A549 (cell line): ENCODE measurements at regions not wholly inside any gene's neighbourhood (a gene's known extent, or its start where the extent isn't known, plus 50 kb on each side); places are given as distances from the start of the nearest gene placed in this dataset.

Source experiments
- ATAC-seq, 2 experiments: fragments of 200-7000 bp in 1 of 2; fragments of >200 bp in 1 of 2; cut with Nextera tagmentation in 1 of 2; cut with Tn5 transposase in 1 of 2; 3 replicates each; pipeline versions ENCODE4 v1.8.0 to v1.9.1; 2018 to 2020; ENCODE audit warnings: mild to moderate bottlenecking in 1 of 2, moderate library complexity in 1 of 2
- CTCF ChIA-PET: fragments of 300-600 bp; sonication (Branson Sonifier 250); formaldehyde crosslinking; extraction: SDS; loops from one replicate; lab custom pipeline; 2021; ENCODE audit warnings: antibody characterized with exemption, inconsistent platforms; lab: Yijun Ruan, JAX
- POLR2A ChIA-PET: fragments of 350-600 bp; formaldehyde crosslinking; extraction: SDS; loops from one replicate; lab custom pipeline; 2021; ENCODE audit warnings: antibody characterized with exemption, inconsistent platforms; lab: Yijun Ruan, JAX
- DNase-seq, 2 experiments: peaks; one replicate each; pipeline versions ENCODE4 v3.0.0 to v3.0.0-alpha.2; 2011 to 2016; ENCODE audit warnings: low read depth in 1 of 2, low spot score in 1 of 2
- FAIRE-seq: peaks from 2 replicates; lab custom pipeline; 2011; peaks lifted over from hg19 to GRCh38; lab: Jason Lieb, UNC
- H3K27ac ChIP-seq, 2 experiments: fragments of >200 bp; sonication (Bioruptor Twin); formaldehyde crosslinking; 3 replicates each; pipeline ENCODE4 v1.5.1; 2016 to 2017
- H3K4me1 ChIP-seq: fragments of >200 bp; sonication (Bioruptor Twin); formaldehyde crosslinking; 3 replicates; pipeline ENCODE4 v1.6.1; 2016
- H3K4me2 ChIP-seq: fragments of >200 bp; sonication (Bioruptor Twin); formaldehyde crosslinking; 3 replicates; pipeline ENCODE4 v1.6.1; 2016
- H3K4me3 ChIP-seq: fragments of >200 bp; sonication (Bioruptor Twin); formaldehyde crosslinking; 3 replicates; pipeline ENCODE4 v1.5.1; 2016
- H3K9me3 ChIP-seq: fragments of >200 bp; sonication (Bioruptor Twin); formaldehyde crosslinking; 3 replicates; pipeline ENCODE4 v1.6.1; 2016
- BCL3 ChIP-seq: fragments of >200 bp; sonication (Bioruptor Twin); formaldehyde crosslinking; IDR thresholded peaks from 3 replicates; pipeline ENCODE4 v1.6.1; 2016
- BHLHE40 ChIP-seq: IDR thresholded peaks from 2 replicates; pipeline ENCODE4 v1.6.1; 2012; ENCODE audit warnings: low read depth, low read length, inconsistent platforms
- CBX8 ChIP-seq: fragments of 200-600 bp; sonication (generic); IDR thresholded peaks from 2 replicates; pipeline ENCODE4 v1.6.1; 2016
- CEBPB ChIP-seq, 2 experiments: fragments of >200 bp in 1 of 2; sonication (Bioruptor Twin) in 1 of 2; formaldehyde crosslinking in 1 of 2; IDR thresholded peaks; 2 replicates each; pipeline ENCODE4 v1.6.1; 2012 to 2016
- CHD4 ChIP-seq: fragments of 200-600 bp; sonication (generic); IDR thresholded peaks from 2 replicates; pipeline ENCODE4 v1.6.1; 2016; ENCODE audit warnings: antibody characterized with exemption, mild to moderate bottlenecking, borderline replicate concordance
- EHF ChIP-seq: fragments of 250-450 bp; sonication (Bioruptor Pico); IDR thresholded peaks from 2 replicates; pipeline ENCODE4 v1.5.0; 2020; ENCODE audit warnings: mild to moderate bottlenecking
- EP300 ChIP-seq, 2 experiments: fragments of >200 bp; sonication (Bioruptor Twin); formaldehyde crosslinking; IDR thresholded peaks; 2 replicates in 1 of 2; 3 replicates in 1 of 2; pipeline ENCODE4 v1.6.1; 2016 to 2017
- ESRRA ChIP-seq: fragments of 150-350 bp; IDR thresholded peaks from 2 replicates; pipeline ENCODE4 v1.6.1; 2014; ENCODE audit warnings: mild to moderate bottlenecking, low read length, borderline replicate concordance
- HMGXB4 ChIP-seq: fragments of 250-450 bp; sonication (Bioruptor Pico); IDR thresholded peaks from 2 replicates; pipeline ENCODE4 v1.5.0; 2021; ENCODE audit warnings: mild to moderate bottlenecking, moderate library complexity, borderline replicate concordance
- HOXA7 ChIP-seq: fragments of 250-450 bp; sonication (Bioruptor Pico); IDR thresholded peaks from 2 replicates; pipeline ENCODE4 v1.5.0; 2020; ENCODE audit warnings: mild to moderate bottlenecking, moderate library complexity
- KDM5A ChIP-seq: fragments of 200-600 bp; sonication (generic); IDR thresholded peaks from 2 replicates; pipeline ENCODE4 v1.6.1; 2016; ENCODE audit warnings: antibody characterized with exemption, mild to moderate bottlenecking
- MAFK ChIP-seq: fragments of 450-650 bp; IDR thresholded peaks from 2 replicates; pipeline ENCODE4 v1.6.1; 2014; ENCODE audit not compliant: partially characterized antibody
- MAX ChIP-seq: IDR thresholded peaks from 2 replicates; pipeline ENCODE4 v1.6.1; 2012
- MAZ ChIP-seq: fragments of 150-350 bp; IDR thresholded peaks from 2 replicates; pipeline ENCODE4 v1.6.1; 2014; ENCODE audit warnings: antibody characterized with exemption, low read depth, low read length, borderline replicate concordance
- MYC ChIP-seq: IDR thresholded peaks from 2 replicates; pipeline ENCODE4 v1.6.1; 2012; ENCODE audit warnings: mild to moderate bottlenecking, inconsistent platforms, low read length, improper control_type of control experiment, borderline replicate concordance
- NPAS2 ChIP-seq: fragments of 250-450 bp; sonication (Bioruptor Pico); IDR thresholded peaks from 2 replicates; pipeline ENCODE4 v1.8.0; 2022; ENCODE audit warnings: mild to moderate bottlenecking, moderate library complexity, borderline replicate concordance
- PBX3 ChIP-seq: IDR thresholded peaks from 2 replicates; pipeline ENCODE4 v1.6.1; 2012
- PHF8 ChIP-seq: fragments of 200-600 bp; sonication (generic); IDR thresholded peaks from 2 replicates; pipeline ENCODE4 v1.6.1; 2016; ENCODE audit warnings: low read depth, mild to moderate bottlenecking, antibody characterized with exemption, moderate library complexity, borderline replicate concordance
- POLR2A ChIP-seq: IDR thresholded peaks from 2 replicates; pipeline ENCODE4 v1.6.1; 2012; ENCODE audit warnings: mild to moderate bottlenecking, low read length
- POLR2AphosphoS2 ChIP-seq: conservative IDR thresholded peaks from 2 replicates; pipeline ENCODE4 v1.6.1; 2012; ENCODE audit warnings: low read length, improper control_type of control experiment, inconsistent platforms
- RAD21 ChIP-seq, 2 experiments: fragments of >200 bp in 1 of 2; sonication (Bioruptor Twin) in 1 of 2; formaldehyde crosslinking in 1 of 2; IDR thresholded peaks in 1 of 2; conservative IDR thresholded peaks in 1 of 2; 2 replicates in 1 of 2; 3 replicates in 1 of 2; pipeline ENCODE4 v1.6.1; 2012 to 2018; ENCODE audit warnings: inconsistent platforms in 1 of 2
- RCOR1 ChIP-seq: fragments of 150-350 bp; IDR thresholded peaks from 2 replicates; pipeline ENCODE4 v1.6.1; 2014; ENCODE audit warnings: antibody characterized with exemption, low read length, low read depth
- RNF2 ChIP-seq: fragments of 200-600 bp; sonication (generic); IDR thresholded peaks from 2 replicates; pipeline ENCODE4 v1.6.1; 2016; ENCODE audit warnings: low read depth, mild to moderate bottlenecking, antibody characterized with exemption, moderate library complexity, borderline replicate concordance
- SMC3 ChIP-seq: fragments of >200 bp; sonication (Bioruptor Twin); formaldehyde crosslinking; IDR thresholded peaks from 3 replicates; pipeline ENCODE4 v1.6.1; 2018; ENCODE audit warnings: inconsistent platforms
- SREBF2 ChIP-seq: fragments of 450-650 bp; IDR thresholded peaks from 2 replicates; pipeline ENCODE4 v1.6.1; 2014; ENCODE audit warnings: mild to moderate bottlenecking, moderate library complexity
- TP53 ChIP-seq: fragments of 250-450 bp; sonication (Bioruptor Pico); IDR thresholded peaks from 2 replicates; pipeline ENCODE4 v1.5.0; 2021; ENCODE audit warnings: mild to moderate bottlenecking, moderate library complexity
- USF2 ChIP-seq: fragments of 450-650 bp; IDR thresholded peaks from 2 replicates; pipeline ENCODE4 v1.6.1; 2014; ENCODE audit warnings: antibody characterized with exemption
- ZFP36 ChIP-seq: fragments of 450-650 bp; IDR thresholded peaks from 2 replicates; pipeline ENCODE4 v1.6.1; 2014; ENCODE audit warnings: borderline replicate concordance; ENCODE audit not compliant: partially characterized antibody
- ZSCAN20 ChIP-seq: fragments of 250-450 bp; sonication (Bioruptor Pico); IDR thresholded peaks from 2 replicates; pipeline ENCODE4 v1.8.0; 2022; ENCODE audit warnings: mild to moderate bottlenecking, moderate library complexity
- WGBS: methylation state at CpG from one replicate; pipeline ENCODE4 v1.1.6; 2017; ENCODE audit errors: missing lambda C conversion rate; 5-methylcytosine and 5-hydroxymethylcytosine counted together

- no peaks in the 10 kb centered on the region for H3K4me1 ChIP-seq
- no peak for TF ChIP-seq ZFP36
- no peak for TF ChIP-seq PHF8
- no peak for TF ChIP-seq ESRRA
- TF ChIP-seq KDM5A = no peak
- no peak for TF ChIP-seq MAX
- no peak for TF ChIP-seq CEBPB (IDR thresholded peaks at IDR 0.05)
- no peak for TF ChIP-seq BCL3
- no peak for TF ChIP-seq MAFK
- TF ChIP-seq EHF (CRISPR knock-in tag) = no peak
- no peak for TF ChIP-seq SREBF2
- no peak for TF ChIP-seq RNF2
- TF ChIP-seq RCOR1 = no peak
- TF ChIP-seq RAD21 (conservative IDR thresholded peaks at IDR 0.05 in 1 of 2, IDR thresholded peaks at IDR 0.05 in 1 of 2) = no peak
- no peak for TF ChIP-seq HMGXB4 (CRISPR knock-in tag)
- no peak for TF ChIP-seq POLR2AphosphoS2
- TF ChIP-seq CBX8 = no peak
- TF ChIP-seq MAZ = no peak
- TF ChIP-seq NPAS2 = no peak
- POLR2A ChIA-PET = no interaction called here
- H3K4me2 ChIP-seq = no peak overlapping the region
- DNase-seq (no peak), FAIRE-seq (no peak), ATAC-seq (no peak)
- CTCF ChIA-PET = no interaction called here
- no peak overlapping the region for H3K27ac ChIP-seq
- no peak overlapping the region for H3K4me3 ChIP-seq
- no peaks in the 10 kb centered on the region for H3K9me3 ChIP-seq
Observed at GRCh38 chrX:28408017-28408723, 179.1 kb upstream of the IL1RAPL1 start.

GRCh38 chrX:28398342-28398741 lies 188.9 kb upstream of the IL1RAPL1 start:
- CTCF ChIA-PET = no interaction called here
- ATAC-seq (no peak), FAIRE-seq (no peak), DNase-seq (peak in 1 of 2 experiments; percentile 3)
- POLR2A ChIA-PET = no interaction called here
- Histone ChIP-seq H3K4me3 (no peak overlapping the region), H3K27ac (no peak overlapping the region), H3K4me1 (no peaks in the 10 kb centered on the region), H3K4me2 (no peak overlapping the region), H3K9me3 (no peaks in the 10 kb centered on the region)
- WGBS = 28% methylated on average over 2 of the region's 2 CpGs
- TF ChIP-seq ZSCAN20 (CRISPR knock-in tag) (no peak), MAFK (no peak), BHLHE40 (no peak), HMGXB4 (CRISPR knock-in tag) (no peak), KDM5A (no peak), RCOR1 (no peak), POLR2A (no peak), PHF8 (no peak), USF2 (no peak), SMC3 (no peak), TP53 (CRISPR knock-in tag) (no peak), CEBPB (IDR thresholded peaks at IDR 0.05) (no peak), HOXA7 (no peak), EP300 (IDR thresholded peaks at IDR 0.05) (no peak), PBX3 (no peak), CHD4 (no peak), MYC (no peak), EHF (CRISPR knock-in tag) (no peak), BCL3 (no peak), RAD21 (conservative IDR thresholded peaks at IDR 0.05 in 1 of 2, IDR thresholded peaks at IDR 0.05 in 1 of 2) (no peak)
